NB4 (cell line): ENCODE measurements at regions not wholly inside any gene's neighbourhood (a gene's known extent, or its start where the extent isn't known, plus 50 kb on each side); places are given as distances from the start of the nearest gene placed in this dataset.

Experiments used
- DNase-seq: peaks from one replicate; pipeline ENCODE4 v3.0.0; 2010; ENCODE audit warnings: low read depth
- H3K4me3 ChIP-seq: one replicate; pipeline ENCODE4 v1.5.1; 2011; ENCODE audit warnings: mild to moderate bottlenecking, low read depth, low read length, moderate library complexity
- MAX ChIP-seq: IDR thresholded peaks from 2 replicates; pipeline ENCODE4 v1.6.1; 2011; ENCODE audit warnings: low read depth, low read length
- MYC ChIP-seq: IDR thresholded peaks from 2 replicates; pipeline ENCODE4 v1.6.1; 2011; ENCODE audit warnings: low read depth, low read length
- POLR2A ChIP-seq: IDR thresholded peaks from 2 replicates; pipeline ENCODE4 v1.6.1; 2011; ENCODE audit warnings: mild to moderate bottlenecking; ENCODE audit not compliant: insufficient read length; ENCODE audit errors: extremely low read depth
- TF ChIP-seq, protein P1 (sequence below): IDR thresholded peaks from one replicate; pipeline ENCODE4 v1.5.1; 2012; ENCODE audit warnings: low read depth, low read length

GRCh38 chr5:98603456-98603855 is 170.0 kb upstream of the RGMB start:
- TF ChIP-seq POLR2A (no peak), MYC (no peak), MAX (no peak)
- TF ChIP-seq, protein P1, sequence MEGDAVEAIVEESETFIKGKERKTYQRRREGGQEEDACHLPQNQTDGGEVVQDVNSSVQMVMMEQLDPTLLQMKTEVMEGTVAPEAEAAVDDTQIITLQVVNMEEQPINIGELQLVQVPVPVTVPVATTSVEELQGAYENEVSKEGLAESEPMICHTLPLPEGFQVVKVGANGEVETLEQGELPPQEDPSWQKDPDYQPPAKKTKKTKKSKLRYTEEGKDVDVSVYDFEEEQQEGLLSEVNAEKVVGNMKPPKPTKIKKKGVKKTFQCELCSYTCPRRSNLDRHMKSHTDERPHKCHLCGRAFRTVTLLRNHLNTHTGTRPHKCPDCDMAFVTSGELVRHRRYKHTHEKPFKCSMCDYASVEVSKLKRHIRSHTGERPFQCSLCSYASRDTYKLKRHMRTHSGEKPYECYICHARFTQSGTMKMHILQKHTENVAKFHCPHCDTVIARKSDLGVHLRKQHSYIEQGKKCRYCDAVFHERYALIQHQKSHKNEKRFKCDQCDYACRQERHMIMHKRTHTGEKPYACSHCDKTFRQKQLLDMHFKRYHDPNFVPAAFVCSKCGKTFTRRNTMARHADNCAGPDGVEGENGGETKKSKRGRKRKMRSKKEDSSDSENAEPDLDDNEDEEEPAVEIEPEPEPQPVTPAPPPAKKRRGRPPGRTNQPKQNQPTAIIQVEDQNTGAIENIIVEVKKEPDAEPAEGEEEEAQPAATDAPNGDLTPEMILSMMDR = no peak
- no peak overlapping the region for H3K4me3 ChIP-seq
- no peak for DNase-seq

DNA sequence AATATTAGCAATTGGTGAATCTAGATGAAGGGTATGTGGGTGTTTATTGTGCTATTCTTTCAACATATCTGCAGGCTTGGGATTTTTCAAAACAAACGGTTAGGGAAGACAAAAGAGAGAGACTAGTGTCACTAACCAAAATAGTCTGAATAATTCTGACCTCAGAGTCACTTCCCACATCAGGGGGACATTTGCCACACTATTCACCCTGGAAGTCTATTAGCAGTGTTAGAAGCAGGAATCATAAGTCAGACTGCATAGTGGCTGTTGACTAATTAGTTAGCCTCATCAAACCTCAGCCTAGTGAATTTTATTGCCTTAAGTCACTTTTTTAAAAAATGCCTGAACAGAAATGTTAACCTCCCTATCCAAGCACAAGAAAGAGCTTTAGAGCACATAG is 169.2 kb upstream of the RGMB start:
- TF ChIP-seq MYC (no peak), MAX (no peak), POLR2A (no peak)
- TF ChIP-seq, protein P1 = no peak
- DNase-seq = no peak
- H3K4me3 ChIP-seq = no peak overlapping the region

- no peak overlapping the region for H3K4me3 ChIP-seq
- DNase-seq = no peak
Observed at GRCh38 chr5:98604721-98605425, 168.6 kb upstream of the RGMB start.

DNA sequence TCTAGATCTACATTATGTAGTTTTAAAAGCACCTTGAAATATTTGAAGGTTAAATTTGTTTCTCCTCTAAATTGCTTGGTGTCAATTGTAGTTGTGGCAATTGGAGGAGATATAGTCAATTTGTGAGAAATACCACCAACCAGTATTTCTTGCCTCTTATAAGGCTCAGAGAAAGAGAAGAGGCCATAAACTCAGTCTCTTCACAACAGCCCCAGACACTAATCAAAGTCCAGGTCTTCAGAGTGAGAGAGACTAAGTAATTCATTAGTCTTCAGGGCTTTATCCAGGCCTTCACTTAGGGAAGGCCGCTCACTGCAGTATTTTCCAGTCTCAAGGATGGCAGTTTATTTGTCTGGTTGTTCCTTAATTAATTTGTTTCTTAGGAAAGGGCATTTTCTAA is 168.0 kb upstream of the RGMB start:
- no peak for DNase-seq
- no peak overlapping the region for H3K4me3 ChIP-seq
- TF ChIP-seq POLR2A (no peak), MAX (no peak), MYC (no peak)
- TF ChIP-seq, protein P1 = no peak

More at GRCh38 chr5:98604721-98605425, 168.6 kb upstream of the RGMB start:
- TF ChIP-seq MAX (no peak), POLR2A (no peak), MYC (no peak)
- TF ChIP-seq, protein P1 = no peak

DNA sequence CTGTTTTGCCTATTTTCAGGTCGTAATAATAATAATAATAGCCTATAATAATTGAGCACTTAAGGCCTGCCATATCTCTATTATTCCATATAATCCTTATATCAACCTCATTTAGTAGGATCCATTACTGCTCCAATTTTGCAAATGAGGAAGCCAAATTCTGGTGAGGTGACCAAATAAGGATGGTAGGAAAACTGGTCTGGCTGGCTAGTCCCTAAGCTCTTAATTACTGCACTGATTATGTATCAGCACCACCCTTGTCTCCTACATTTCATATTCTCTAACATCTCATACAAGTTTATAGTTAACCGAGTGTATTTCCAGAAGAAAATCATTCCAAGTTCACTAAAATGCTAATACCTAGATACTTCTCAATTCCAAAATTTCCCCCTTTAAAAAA is 166.5 kb upstream of the RGMB start:
- DNase-seq = no peak
- no peak overlapping the region for H3K4me3 ChIP-seq
- TF ChIP-seq POLR2A (no peak), MYC (no peak), MAX (no peak)
- TF ChIP-seq, protein P1 = no peak

- TF ChIP-seq MYC (no peak), MAX (no peak), POLR2A (no peak)
- TF ChIP-seq, protein P1 = no peak
- DNase-seq = no peak
- H3K4me3 ChIP-seq = no peak overlapping the region
Observed at GRCh38 chr5:98608052-98608451, 165.4 kb upstream of the RGMB start.
